CD14-positive monocyte (primary cell): ENCODE measurements at regions not wholly inside any gene's neighbourhood (a gene's known extent, or its start where the extent isn't known, plus 50 kb on each side); places are given as distances from the start of the nearest gene placed in this dataset.

ENCODE experiments used
- DNase-seq, 3 donors: peaks; one replicate each; pipeline ENCODE4 v3.0.0-alpha.2; 2011 to 2022
- H2AFZ ChIP-seq: 2 replicates; pipeline ENCODE4 v1.6.0; 2012; ENCODE audit warnings: mild to moderate bottlenecking, low read depth, low read length, inconsistent platforms; ENCODE audit not compliant: insufficient read depth, poor library complexity, severe bottlenecking
- H3K27ac ChIP-seq, 2 donors: 1 replicate in 1 of 2; 2 replicates in 1 of 2; pipeline ENCODE4 v1.5.1; 2012 to 2013; ENCODE audit warnings: low read length in 2 of 2, control low read depth in 1 of 2, inconsistent platforms in 1 of 2, low read depth in 1 of 2, mild to moderate bottlenecking in 1 of 2
- H3K27me3 ChIP-seq, 2 donors: one replicate each; pipeline versions ENCODE4 v1.6.0 to v1.6.1; 2011 to 2013; ENCODE audit warnings: low read length in 2 of 2; ENCODE audit not compliant: control insufficient read depth in 2 of 2, insufficient read depth in 2 of 2
- H3K36me3 ChIP-seq, 2 donors: replicated peaks in 1 of 2; 1 replicate in 1 of 2; 2 replicates in 1 of 2; pipeline versions ENCODE4 v1.5.1 to v1.6.1; 2012 to 2013; ENCODE audit warnings: low read length in 2 of 2, control low read depth in 1 of 2, inconsistent platforms in 1 of 2, mild to moderate bottlenecking in 1 of 2; ENCODE audit not compliant: insufficient read depth in 2 of 2, control insufficient read depth in 1 of 2
- H3K4me1 ChIP-seq, 2 donors: 1 replicate in 1 of 2; 2 replicates in 1 of 2; pipeline versions ENCODE4 v1.5.1 to v1.6.1; 2012 to 2013; ENCODE audit warnings: low read length in 2 of 2, control low read depth in 1 of 2, inconsistent platforms in 1 of 2, mild to moderate bottlenecking in 1 of 2, moderate library complexity in 1 of 2; ENCODE audit not compliant: insufficient read depth in 2 of 2, control insufficient read depth in 1 of 2
- H3K4me2 ChIP-seq: replicated peaks from 2 replicates; pipeline ENCODE3; 2012; ENCODE audit warnings: low read length, moderate library complexity, mild to moderate bottlenecking; ENCODE audit not compliant: poor library complexity, severe bottlenecking; ENCODE audit errors: extremely low read depth
- H3K4me3 ChIP-seq, 3 experiments: fragments of 200-600 bp in 1 of 3; sonication (generic) in 1 of 3; replicated peaks in 1 of 3; 1 replicate in 2 of 3; 2 replicates in 1 of 3; pipeline ENCODE4 v1.5.1; 2011 to 2013; ENCODE audit warnings: low read length in 3 of 3, mild to moderate bottlenecking in 3 of 3, control low read depth in 2 of 3, low read depth in 2 of 3, inconsistent platforms in 1 of 3, moderate library complexity in 1 of 3
- H3K79me2 ChIP-seq: 2 replicates; pipeline ENCODE4 v1.6.0; 2012; ENCODE audit warnings: mild to moderate bottlenecking, control low read depth, inconsistent platforms, low read length, moderate library complexity; ENCODE audit not compliant: insufficient read depth
- H3K9ac ChIP-seq: 2 replicates; pipeline ENCODE4 v1.6.0; 2017; ENCODE audit warnings: low read length, mild to moderate bottlenecking; ENCODE audit not compliant: insufficient read depth, poor library complexity, severe bottlenecking
- H3K9me3 ChIP-seq, 2 donors: replicated peaks in 1 of 2; 1 replicate in 1 of 2; 2 replicates in 1 of 2; pipeline versions ENCODE4 v1.5.1 to v1.6.1; 2012 to 2013; ENCODE audit warnings: low read length in 2 of 2, control low read depth in 1 of 2; ENCODE audit not compliant: control insufficient read depth in 1 of 2, insufficient read depth in 1 of 2
- H4K20me1 ChIP-seq: 2 replicates; pipeline ENCODE4 v1.6.0; 2012; ENCODE audit warnings: mild to moderate bottlenecking, low read length, control low read depth, moderate library complexity; ENCODE audit not compliant: insufficient read depth
- H3K27ac Mint-ChIP-seq, 7 donors: one replicate each; pipeline ENCODE4 v1.8.0; 2020; ENCODE audit warnings: mild to moderate bottlenecking in 7 of 7, mixed read lengths in 7 of 7, moderate library complexity in 6 of 7, inconsistent platforms in 2 of 7
- H3K27me3 Mint-ChIP-seq, 3 donors: one replicate each; pipeline ENCODE4 v1.8.0; 2021 to 2022; ENCODE audit warnings: low read depth in 3 of 3, mild to moderate bottlenecking in 3 of 3, mixed read lengths in 3 of 3, moderate library complexity in 3 of 3, inconsistent platforms in 1 of 3
- H3K36me3 Mint-ChIP-seq, 2 donors: one replicate each; pipeline ENCODE4 v1.8.0; 2020; ENCODE audit warnings: mixed read lengths in 2 of 2, inconsistent platforms in 1 of 2, mild to moderate bottlenecking in 1 of 2
- H3K4me1 Mint-ChIP-seq: one replicate; pipeline ENCODE4 v1.8.0; 2020; ENCODE audit warnings: mild to moderate bottlenecking, mixed read lengths
- H3K4me3 Mint-ChIP-seq, 2 donors: one replicate each; pipeline ENCODE4 v1.8.0; 2020; ENCODE audit warnings: mild to moderate bottlenecking in 2 of 2, mixed read lengths in 2 of 2, moderate library complexity in 1 of 2
- H3K9me3 Mint-ChIP-seq, 7 donors: one replicate each; pipeline ENCODE4 v1.8.0; 2020 to 2022; ENCODE audit warnings: mixed read lengths in 7 of 7, mild to moderate bottlenecking in 6 of 7, moderate library complexity in 6 of 7, inconsistent platforms in 2 of 7
- CTCF ChIP-seq: fragments of 200-600 bp; IDR thresholded peaks from one replicate; pipeline ENCODE4 v1.8.0; 2022; ENCODE audit warnings: antibody characterized with exemption, mild to moderate bottlenecking
- WGBS: methylation state at CpG from one replicate; pipeline ENCODE4 v1.1.5; 2013; ENCODE audit warnings: missing lambda C conversion rate; ENCODE audit not compliant: insufficient coverage; 5-methylcytosine and 5-hydroxymethylcytosine counted together
- intact Hi-C, 2 donors: fragments of 100-400 bp; cut with micrococcal nuclease; formaldehyde crosslinking; loops; one replicate each; pipeline versions ENCODE4 v1.15.0 to v1.15.1; 2023

- WGBS, result 29% methylated on average over 1 of the region's 3 CpGs
- H3K9ac ChIP-seq, result no peak overlapping the region
- H3K9me3 Mint-ChIP-seq, result peaks cover 12 to 21% (median 18%) of the 10 kb centered on the region in 7 donors
- no peak for DNase-seq
- no peak overlapping the region for H3K4me3 ChIP-seq
- H3K4me1 ChIP-seq, result no peaks in the 10 kb centered on the region
- H4K20me1 ChIP-seq, result no peaks in the 10 kb centered on the region
- no peak overlapping the region for H3K4me3 Mint-ChIP-seq
- no peaks in the 10 kb centered on the region for H3K79me2 ChIP-seq
- peak overlapping the region in 1 of 7 donors; percentile 43 for H3K27ac Mint-ChIP-seq
- TF ChIP-seq CTCF, result no peak
- H3K36me3 ChIP-seq, result no peaks in the 10 kb centered on the region
- intact Hi-C loops, result loop anchor here in 1 of 2 donors (10.0 kb wide), 1 partner anchor 280 kb away; no protein-coding TSS in a partner anchor
- peaks cover 0 to 2% (median 0%) of the 10 kb centered on the region in 3 donors for H3K27me3 Mint-ChIP-seq
- H2AFZ ChIP-seq, result no peak overlapping the region
- no peak overlapping the region for H3K4me2 ChIP-seq
- H3K36me3 Mint-ChIP-seq, result no peaks in the 10 kb centered on the region
- H3K27me3 ChIP-seq, result no peaks in the 10 kb centered on the region
- H3K9me3 ChIP-seq, result peaks cover 0 to 3% of the 10 kb centered on the region in 2 donors
- no peaks in the 10 kb centered on the region for H3K4me1 Mint-ChIP-seq
- no peak overlapping the region for H3K27ac ChIP-seq
These were observed 61.8 kb upstream of the SNRK start for GRCh38 chr3:43224405-43225073.

GRCh38 chr3:43223670-43224364 lies 62.5 kb upstream of the SNRK start:
- Histone ChIP-seq H3K4me1 (no peaks in the 10 kb centered on the region), H3K9me3 (peaks cover 0 to 3% of the 10 kb centered on the region in 2 donors), H4K20me1 (no peaks in the 10 kb centered on the region), H3K27me3 (no peaks in the 10 kb centered on the region), H3K4me3 (no peak overlapping the region), H2AFZ (no peak overlapping the region), H3K4me2 (no peak overlapping the region), H3K9ac (no peak overlapping the region), H3K36me3 (no peaks in the 10 kb centered on the region), H3K27ac (no peak overlapping the region), H3K79me2 (no peaks in the 10 kb centered on the region)
- no peaks in the 10 kb centered on the region for H3K36me3 Mint-ChIP-seq
- peaks cover under 1 to 2% (median 2%) of the 10 kb centered on the region in 3 donors for H3K27me3 Mint-ChIP-seq
- intact Hi-C loops, result loop anchor here in 1 of 2 donors (10.0 kb wide), 1 partner anchor 281 kb away; no protein-coding TSS in a partner anchor
- H3K27ac Mint-ChIP-seq, result no peak overlapping the region
- peak; percentile 60 for TF ChIP-seq CTCF
- H3K4me3 Mint-ChIP-seq, result no peak overlapping the region
- H3K4me1 Mint-ChIP-seq, result no peaks in the 10 kb centered on the region
- peaks cover 12 to 19% (median 17%) of the 10 kb centered on the region in 7 donors for H3K9me3 Mint-ChIP-seq
- no CpG with 5 or more reads among the region's 3 CpGs for WGBS
- peak in 1 of 3 donors; percentile 41 for DNase-seq
